ENCODE measurements at regions not wholly inside any gene's neighbourhood (a gene's known extent, or its start where the extent isn't known, plus 50 kb on each side); places are given as distances from the start of the nearest gene placed in this dataset.

DNA sequence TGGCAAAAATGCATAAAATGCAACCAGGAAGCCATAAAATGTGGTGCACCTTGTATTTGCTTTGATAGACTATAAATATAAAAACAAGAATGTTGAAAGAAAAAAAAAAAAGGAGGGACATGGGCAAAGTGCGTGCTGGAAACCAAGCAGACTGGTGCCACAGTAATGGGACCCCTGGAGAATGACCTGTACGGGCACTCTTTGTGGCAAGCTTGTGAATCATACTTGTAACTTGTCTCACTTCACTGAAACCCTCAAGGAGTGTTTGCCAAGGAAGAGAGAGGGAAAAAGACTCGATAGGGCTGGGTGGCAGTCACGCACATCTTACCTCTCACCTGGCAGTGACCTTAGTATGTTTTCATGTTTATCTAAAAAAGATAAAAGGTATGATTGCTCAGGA is 1183.6 kb downstream of the GATA3 start:
- TF ChIP-seq, protein P1, sequence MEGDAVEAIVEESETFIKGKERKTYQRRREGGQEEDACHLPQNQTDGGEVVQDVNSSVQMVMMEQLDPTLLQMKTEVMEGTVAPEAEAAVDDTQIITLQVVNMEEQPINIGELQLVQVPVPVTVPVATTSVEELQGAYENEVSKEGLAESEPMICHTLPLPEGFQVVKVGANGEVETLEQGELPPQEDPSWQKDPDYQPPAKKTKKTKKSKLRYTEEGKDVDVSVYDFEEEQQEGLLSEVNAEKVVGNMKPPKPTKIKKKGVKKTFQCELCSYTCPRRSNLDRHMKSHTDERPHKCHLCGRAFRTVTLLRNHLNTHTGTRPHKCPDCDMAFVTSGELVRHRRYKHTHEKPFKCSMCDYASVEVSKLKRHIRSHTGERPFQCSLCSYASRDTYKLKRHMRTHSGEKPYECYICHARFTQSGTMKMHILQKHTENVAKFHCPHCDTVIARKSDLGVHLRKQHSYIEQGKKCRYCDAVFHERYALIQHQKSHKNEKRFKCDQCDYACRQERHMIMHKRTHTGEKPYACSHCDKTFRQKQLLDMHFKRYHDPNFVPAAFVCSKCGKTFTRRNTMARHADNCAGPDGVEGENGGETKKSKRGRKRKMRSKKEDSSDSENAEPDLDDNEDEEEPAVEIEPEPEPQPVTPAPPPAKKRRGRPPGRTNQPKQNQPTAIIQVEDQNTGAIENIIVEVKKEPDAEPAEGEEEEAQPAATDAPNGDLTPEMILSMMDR (IDR thresholded peaks at IDR 0.05; ENCODE audit: low read depth, low read length, missing input control): no peak
- TF ChIP-seq GABPA (IDR thresholded peaks at IDR 0.05 in 1 of 2, conservative IDR thresholded peaks at IDR 0.05 in 1 of 2): no peak
- TF ChIP-seq, protein P2, sequence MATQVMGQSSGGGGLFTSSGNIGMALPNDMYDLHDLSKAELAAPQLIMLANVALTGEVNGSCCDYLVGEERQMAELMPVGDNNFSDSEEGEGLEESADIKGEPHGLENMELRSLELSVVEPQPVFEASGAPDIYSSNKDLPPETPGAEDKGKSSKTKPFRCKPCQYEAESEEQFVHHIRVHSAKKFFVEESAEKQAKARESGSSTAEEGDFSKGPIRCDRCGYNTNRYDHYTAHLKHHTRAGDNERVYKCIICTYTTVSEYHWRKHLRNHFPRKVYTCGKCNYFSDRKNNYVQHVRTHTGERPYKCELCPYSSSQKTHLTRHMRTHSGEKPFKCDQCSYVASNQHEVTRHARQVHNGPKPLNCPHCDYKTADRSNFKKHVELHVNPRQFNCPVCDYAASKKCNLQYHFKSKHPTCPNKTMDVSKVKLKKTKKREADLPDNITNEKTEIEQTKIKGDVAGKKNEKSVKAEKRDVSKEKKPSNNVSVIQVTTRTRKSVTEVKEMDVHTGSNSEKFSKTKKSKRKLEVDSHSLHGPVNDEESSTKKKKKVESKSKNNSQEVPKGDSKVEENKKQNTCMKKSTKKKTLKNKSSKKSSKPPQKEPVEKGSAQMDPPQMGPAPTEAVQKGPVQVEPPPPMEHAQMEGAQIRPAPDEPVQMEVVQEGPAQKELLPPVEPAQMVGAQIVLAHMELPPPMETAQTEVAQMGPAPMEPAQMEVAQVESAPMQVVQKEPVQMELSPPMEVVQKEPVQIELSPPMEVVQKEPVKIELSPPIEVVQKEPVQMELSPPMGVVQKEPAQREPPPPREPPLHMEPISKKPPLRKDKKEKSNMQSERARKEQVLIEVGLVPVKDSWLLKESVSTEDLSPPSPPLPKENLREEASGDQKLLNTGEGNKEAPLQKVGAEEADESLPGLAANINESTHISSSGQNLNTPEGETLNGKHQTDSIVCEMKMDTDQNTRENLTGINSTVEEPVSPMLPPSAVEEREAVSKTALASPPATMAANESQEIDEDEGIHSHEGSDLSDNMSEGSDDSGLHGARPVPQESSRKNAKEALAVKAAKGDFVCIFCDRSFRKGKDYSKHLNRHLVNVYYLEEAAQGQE (IDR thresholded peaks at IDR 0.05): no peak
- TF ChIP-seq, protein P3, sequence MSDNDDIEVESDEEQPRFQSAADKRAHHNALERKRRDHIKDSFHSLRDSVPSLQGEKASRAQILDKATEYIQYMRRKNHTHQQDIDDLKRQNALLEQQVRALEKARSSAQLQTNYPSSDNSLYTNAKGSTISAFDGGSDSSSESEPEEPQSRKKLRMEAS (IDR thresholded peaks at IDR 0.05): no peak
